ENCODE measurements at regions not wholly inside any gene's neighbourhood (a gene's known extent, or its start where the extent isn't known, plus 50 kb on each side); places are given as distances from the start of the nearest gene placed in this dataset.
A peak's percentile ranks its signal among the peaks of the same experiment; 100 is the strongest.

DNA sequence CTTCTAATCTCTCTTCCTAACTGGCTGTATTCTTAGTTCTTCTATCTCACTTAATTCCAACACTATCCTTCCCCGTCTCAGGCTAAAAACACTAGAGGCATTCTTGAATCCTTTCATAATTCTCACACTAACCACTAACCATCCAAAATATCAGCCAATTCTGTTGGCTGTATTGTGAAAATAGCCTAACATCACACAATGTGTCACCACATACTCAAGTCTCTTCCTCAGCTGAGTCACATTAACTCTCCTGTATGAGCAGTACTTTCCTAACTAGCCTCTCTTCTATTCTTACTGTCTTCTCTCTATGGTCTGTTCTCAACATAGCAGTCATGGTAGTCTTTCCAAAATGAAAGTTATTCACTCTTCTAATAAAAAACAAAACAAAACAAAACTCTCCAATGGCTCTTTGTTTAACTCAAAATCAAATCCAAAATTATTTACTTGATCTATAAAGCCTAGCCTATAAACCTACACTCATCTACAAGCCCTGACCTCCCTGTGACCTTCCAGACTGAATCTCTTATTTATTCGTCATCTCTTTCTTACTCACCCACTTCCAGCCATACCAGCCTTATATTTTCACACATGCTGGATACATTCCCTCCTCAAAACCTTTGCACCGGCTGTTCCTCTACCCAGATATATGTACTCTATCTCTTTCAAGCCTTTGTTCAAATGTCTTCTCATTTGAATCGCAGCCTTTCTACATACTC is 445.9 kb downstream of the TLL1 start:
- WGBS, 2 experiments (ENCODE audit: extremely low coverage in 2 of 2, insufficient read length in 1 of 2) = 0% methylated on average over 1 of the region's 4 CpGs; no CpG with 5 or more reads in 1 of the 2 experiments
- dilution Hi-C loops (cut with HindIII; ENCODE audit: low sequenced_read_pairs, unreplicated experiment) = no loop called here
- peak; percentile 0 for DNase-seq
- no peak overlapping the region for H2BK120ac ChIP-seq (ENCODE audit: low read depth, low read length)
- H2AFZ ChIP-seq (replicated peaks; ENCODE audit: low read length, poor library complexity) = no peak overlapping the region
- intact Hi-C loops (cut with micrococcal nuclease) = no loop called here
- H3K36me3 ChIP-seq (ENCODE audit: control insufficient read depth, insufficient read depth, low read length) = no peaks in the 10 kb centered on the region
- H3K9me1 ChIP-seq (ENCODE audit: insufficient read depth, low read length) = no peaks in the 10 kb centered on the region
- no peak overlapping the region for H4K8ac ChIP-seq (ENCODE audit: low read depth in 2 of 2, low read length in 2 of 2)
- H2AK9ac ChIP-seq (replicated peaks; ENCODE audit: low read depth, low read length, poor library complexity) = no peak overlapping the region
- no peak overlapping the region for H3K18ac ChIP-seq (ENCODE audit: low read depth, low read length)
- in situ Hi-C loops (cut with MboI; ENCODE audit: low sequenced_read_pairs) = no loop called here
- TF ChIP-seq POLR2A (IDR thresholded peaks at IDR 0.05; ENCODE audit: low read depth, low read length) (no peak), CHD1 (IDR thresholded peaks at IDR 0.05; ENCODE audit: low read depth, low read length) (no peak), CEBPB (IDR thresholded peaks at IDR 0.05; ENCODE audit: low read depth, low read length) (no peak), MXI1 (IDR thresholded peaks at IDR 0.05; ENCODE audit: borderline replicate concordance, low read depth, low read length) (no peak), NFE2L2 (IDR thresholded peaks at IDR 0.05; ENCODE audit: low read depth, low read length) (no peak), RFX5 (IDR thresholded peaks at IDR 0.05; ENCODE audit: low read depth, low read length) (no peak), SMC3 (IDR thresholded peaks at IDR 0.05; ENCODE audit: low read depth, low read length) (no peak)
- TF ChIP-seq, protein P1, sequence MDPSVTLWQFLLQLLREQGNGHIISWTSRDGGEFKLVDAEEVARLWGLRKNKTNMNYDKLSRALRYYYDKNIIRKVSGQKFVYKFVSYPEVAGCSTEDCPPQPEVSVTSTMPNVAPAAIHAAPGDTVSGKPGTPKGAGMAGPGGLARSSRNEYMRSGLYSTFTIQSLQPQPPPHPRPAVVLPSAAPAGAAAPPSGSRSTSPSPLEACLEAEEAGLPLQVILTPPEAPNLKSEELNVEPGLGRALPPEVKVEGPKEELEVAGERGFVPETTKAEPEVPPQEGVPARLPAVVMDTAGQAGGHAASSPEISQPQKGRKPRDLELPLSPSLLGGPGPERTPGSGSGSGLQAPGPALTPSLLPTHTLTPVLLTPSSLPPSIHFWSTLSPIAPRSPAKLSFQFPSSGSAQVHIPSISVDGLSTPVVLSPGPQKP (IDR thresholded peaks at IDR 0.05; ENCODE audit: borderline replicate concordance, low read depth, low read length) = no peak
- TF ChIP-seq, protein P2, sequence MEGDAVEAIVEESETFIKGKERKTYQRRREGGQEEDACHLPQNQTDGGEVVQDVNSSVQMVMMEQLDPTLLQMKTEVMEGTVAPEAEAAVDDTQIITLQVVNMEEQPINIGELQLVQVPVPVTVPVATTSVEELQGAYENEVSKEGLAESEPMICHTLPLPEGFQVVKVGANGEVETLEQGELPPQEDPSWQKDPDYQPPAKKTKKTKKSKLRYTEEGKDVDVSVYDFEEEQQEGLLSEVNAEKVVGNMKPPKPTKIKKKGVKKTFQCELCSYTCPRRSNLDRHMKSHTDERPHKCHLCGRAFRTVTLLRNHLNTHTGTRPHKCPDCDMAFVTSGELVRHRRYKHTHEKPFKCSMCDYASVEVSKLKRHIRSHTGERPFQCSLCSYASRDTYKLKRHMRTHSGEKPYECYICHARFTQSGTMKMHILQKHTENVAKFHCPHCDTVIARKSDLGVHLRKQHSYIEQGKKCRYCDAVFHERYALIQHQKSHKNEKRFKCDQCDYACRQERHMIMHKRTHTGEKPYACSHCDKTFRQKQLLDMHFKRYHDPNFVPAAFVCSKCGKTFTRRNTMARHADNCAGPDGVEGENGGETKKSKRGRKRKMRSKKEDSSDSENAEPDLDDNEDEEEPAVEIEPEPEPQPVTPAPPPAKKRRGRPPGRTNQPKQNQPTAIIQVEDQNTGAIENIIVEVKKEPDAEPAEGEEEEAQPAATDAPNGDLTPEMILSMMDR (conservative IDR thresholded peaks at IDR 0.05; ENCODE audit: low read depth, low read length) = no peak
- H3K9me3 ChIP-seq (ENCODE audit: control insufficient read depth, insufficient read depth, low read length) = peaks cover 5% of the 10 kb centered on the region
- no peaks in the 10 kb centered on the region for H3K27me3 ChIP-seq (ENCODE audit: control insufficient read depth, insufficient read depth, low read length)
- H3K4me3 ChIP-seq (ENCODE audit: insufficient read depth, low read depth, low read length) = no peak overlapping the region
- no peak overlapping the region for H2BK20ac ChIP-seq (ENCODE audit: low read depth, low read length)
- ChIA-PET POLR2A (ENCODE audit: unreplicated experiment) (no interaction called here), CTCF (no interaction called here)
- no peak overlapping the region for H3K9ac ChIP-seq (ENCODE audit: low read depth, low read length)
- no peak overlapping the region for H3K56ac ChIP-seq (ENCODE audit: extremely low read depth, insufficient read depth, low read length)
- H3K14ac ChIP-seq (replicated peaks; ENCODE audit: low read depth, low read length) = no peak overlapping the region
- BruUV-seq (replicated peaks) = no TSS peak
- no peaks in the 10 kb centered on the region for H3K4me1 ChIP-seq (ENCODE audit: control insufficient read depth, insufficient read depth, low read length)
- no peak overlapping the region for H2AK5ac ChIP-seq (ENCODE audit: low read depth, low read length)
- no peak overlapping the region for H2BK5ac ChIP-seq (ENCODE audit: low read depth, low read length, poor library complexity, severe bottlenecking)
- no peaks in the 10 kb centered on the region for H3K79me1 ChIP-seq (ENCODE audit: low read depth in 1 of 2, low read length in 2 of 2)
- H2BK15ac ChIP-seq (ENCODE audit: low read depth, low read length) = no peak overlapping the region
- H3K4me2 ChIP-seq (ENCODE audit: low read depth, low read length) = no peak overlapping the region
- no peak overlapping the region for H3K23ac ChIP-seq (ENCODE audit: low read depth, low read length)
- no peak overlapping the region for H3K4ac ChIP-seq (ENCODE audit: low read depth, low read length)
- no peak overlapping the region for H4K5ac ChIP-seq (ENCODE audit: low read depth, low read length)
- H4K20me1 ChIP-seq (ENCODE audit: insufficient read depth, low read length) = no peaks in the 10 kb centered on the region
- ATAC-seq (ENCODE audit: low read depth) = no peak
- H3K27ac ChIP-seq (ENCODE audit: insufficient read depth, low read length) = no peak overlapping the region
- H4K91ac ChIP-seq (ENCODE audit: insufficient read depth, low read depth, low read length) = no peak overlapping the region

Measured in IMR-90 (cell line).